Spleen (tissue), 11 donors: ENCODE measurements at regions not wholly inside any gene's neighbourhood (a gene's known extent, or its start where the extent isn't known, plus 50 kb on each side); places are given as distances from the start of the nearest gene placed in this dataset.
"Not testable (repeated sequence)": the region's sequence is repeated elsewhere in the genome, so short reads cannot be mapped to it uniquely, and the experiment has no call there.

Source experiments
- DNase-seq: peaks from one replicate; pipeline ENCODE4 v3.0.0-alpha.2; 2020
- H3K27ac ChIP-seq, 8 donors: fragments of 200-600 bp; sonication (generic) in 7 of 8; 1 replicate in 4 of 8; 2 replicates in 4 of 8; pipeline versions ENCODE4 v1.5.0 to v1.8.0; 2016 to 2021; ENCODE audit warnings: inconsistent platforms in 4 of 8, mild to moderate bottlenecking in 4 of 8, moderate library complexity in 1 of 8
- H3K27me3 ChIP-seq, 7 donors: fragments of 200-600 bp; sonication (generic) in 6 of 7; replicated peaks in 1 of 7; 1 replicate in 4 of 7; 2 replicates in 3 of 7; pipeline versions ENCODE4 v1.5.0 to v1.8.0; 2016 to 2021; ENCODE audit warnings: inconsistent platforms in 3 of 7, mild to moderate bottlenecking in 1 of 7
- H3K36me3 ChIP-seq, 6 donors: fragments of 200-600 bp; sonication (generic) in 5 of 6; 1 replicate in 4 of 6; 2 replicates in 2 of 6; pipeline versions ENCODE4 v1.5.0 to v1.8.0; 2016 to 2021; ENCODE audit warnings: inconsistent platforms in 2 of 6
- H3K4me1 ChIP-seq, 6 donors: fragments of 200-600 bp; sonication (generic) in 5 of 6; 1 replicate in 3 of 6; 2 replicates in 3 of 6; pipeline versions ENCODE4 v1.5.0 to v1.8.0; 2016 to 2021; ENCODE audit warnings: inconsistent platforms in 3 of 6
- H3K4me3 ChIP-seq, 8 donors: fragments of 200-600 bp; sonication (generic) in 7 of 8; 1 replicate in 4 of 8; 2 replicates in 4 of 8; pipeline versions ENCODE4 v1.5.0 to v1.8.0; 2016 to 2021; ENCODE audit warnings: inconsistent platforms in 4 of 8, mild to moderate bottlenecking in 4 of 8, moderate library complexity in 2 of 8
- H3K9me3 ChIP-seq, 8 donors: fragments of 200-600 bp; sonication (generic) in 7 of 8; 1 replicate in 4 of 8; 2 replicates in 4 of 8; pipeline versions ENCODE4 v1.5.0 to v1.8.0; 2016 to 2021; ENCODE audit warnings: inconsistent platforms in 4 of 8
- CTCF ChIP-seq, 11 experiments: fragments of 200-600 bp in 7 of 11; fragments of 450-650 bp in 4 of 11; sonication (generic) in 4 of 11; IDR thresholded peaks in 8 of 11; conservative IDR thresholded peaks in 3 of 11; 1 replicate in 7 of 11; 2 replicates in 4 of 11; pipeline versions ENCODE4 v1.4.0 to v1.8.0; 2016 to 2021; ENCODE audit warnings: antibody characterized with exemption in 11 of 11, inconsistent platforms in 4 of 11, mild to moderate bottlenecking in 1 of 11
- POLR2A ChIP-seq, 3 donors: fragments of 450-650 bp; IDR thresholded peaks; one replicate each; pipeline ENCODE4 v1.5.1; 2017; ENCODE audit warnings: antibody characterized with exemption in 3 of 3, mild to moderate bottlenecking in 1 of 3
- POLR2AphosphoS5 ChIP-seq, 3 donors: sonication (generic); formaldehyde crosslinking; IDR thresholded peaks; one replicate each; pipeline ENCODE4 v1.5.1; 2017; ENCODE audit warnings: antibody characterized with exemption in 3 of 3
- WGBS, 5 donors: extraction: QIAGEN DNeasy Blood & Tissue Kit in 3 of 5; methylation state at CpG; one replicate each; pipeline versions ENCODE4 v1.1.5 to v1.1.7; 2013 to 2018; 5-methylcytosine and 5-hydroxymethylcytosine counted together
- intact Hi-C: fragments of 100-400 bp; cut with DNase I; formaldehyde crosslinking; loops from one replicate; pipeline ENCODE4 v1.15.0; 2023; ENCODE audit warnings: low total_unique reads
- donor health status: healthy with polysubstance abuse.
- donor health status: DM: no; HTN: no; CAD: no; lungs with moderate emphysema.
- donor health status: DM: no; HTN: no; CAD: no.
- donor health status: Bipolar disorder and iron deficiency.
- donor health status: healthy.
- donor health status: DM: no; HTN: no; CAD: no.
- donor health status: DM: yes; HTN: yes; CAD: no.

DNA sequence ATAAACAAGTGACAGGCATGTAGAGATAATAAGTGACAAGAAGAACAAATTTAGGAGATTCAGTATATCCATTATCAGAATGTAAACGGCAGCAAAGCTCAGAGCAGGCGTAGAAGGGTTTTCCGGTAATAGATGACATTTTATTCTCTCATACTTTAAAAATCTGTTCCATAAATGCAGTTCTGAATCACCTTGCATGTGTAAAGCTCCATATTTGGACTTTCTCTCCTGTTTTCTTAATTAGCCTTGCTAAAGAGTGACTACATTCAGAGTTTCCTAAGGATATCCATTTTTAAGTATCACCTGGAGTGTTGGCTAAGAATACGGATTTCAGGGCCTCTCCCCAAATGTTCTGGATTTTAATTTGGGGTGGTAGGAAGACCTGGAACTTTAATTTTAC lies 122.0 kb downstream of the SPP2 start:
- 83 to 90% (median 87%) methylated on average over 4 of the region's 4 CpGs for WGBS, 5 donors
- H3K27ac ChIP-seq: peak overlapping the region in 6 of 8 donors; percentile 9 to 54 (median 32)
- intact Hi-C loops: no loop called here
- H3K4me1 ChIP-seq: peaks cover 0 to 18% (median 0%) of the 10 kb centered on the region in 6 donors
- no peaks in the 10 kb centered on the region for H3K36me3 ChIP-seq
- no peak overlapping the region for H3K4me3 ChIP-seq
- no peaks in the 10 kb centered on the region for H3K27me3 ChIP-seq
- no peaks in the 10 kb centered on the region for H3K9me3 ChIP-seq
- no peak for DNase-seq
- TF ChIP-seq POLR2A (IDR thresholded peaks at IDR 0.05): no peak
- no peak for TF ChIP-seq CTCF (IDR thresholded peaks at IDR 0.05 in 8 of 11, conservative IDR thresholded peaks at IDR 0.05 in 3 of 11)
- TF ChIP-seq POLR2AphosphoS5 (IDR thresholded peaks at IDR 0.05): no peak

DNA sequence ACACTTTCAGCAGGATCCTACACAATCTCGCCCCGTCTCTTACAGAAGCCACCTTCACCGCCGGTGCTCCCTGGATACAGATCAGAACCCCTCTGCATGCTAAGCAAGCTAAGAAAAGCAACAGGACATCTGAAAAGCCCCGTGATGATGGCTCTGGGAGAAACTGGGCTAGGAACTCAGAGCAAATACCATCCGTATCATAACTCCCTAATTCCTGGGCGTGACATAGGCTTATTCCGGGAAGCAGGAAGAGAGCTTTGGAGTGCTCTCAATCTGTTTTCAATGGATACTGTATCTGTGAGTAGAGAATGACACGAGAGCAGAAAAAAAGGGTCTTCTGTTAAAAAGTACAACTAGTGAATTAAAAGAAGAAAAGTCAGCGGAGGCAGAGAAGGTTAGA lies 121.6 kb downstream of the SPP2 start:
- Histone ChIP-seq H3K4me3 (no peak overlapping the region), H3K9me3 (no peaks in the 10 kb centered on the region), H3K27ac (peak overlapping the region in 6 of 8 donors; percentile 9 to 54 (median 32)), H3K4me1 (peaks cover 0 to 18% (median 0%) of the 10 kb centered on the region in 6 donors), H3K27me3 (no peaks in the 10 kb centered on the region), H3K36me3 (no peaks in the 10 kb centered on the region)
- no peak for DNase-seq
- no peak for TF ChIP-seq CTCF (IDR thresholded peaks at IDR 0.05 in 8 of 11, conservative IDR thresholded peaks at IDR 0.05 in 3 of 11)
- no peak for TF ChIP-seq POLR2AphosphoS5 (IDR thresholded peaks at IDR 0.05)
- TF ChIP-seq POLR2A (IDR thresholded peaks at IDR 0.05): no peak
- intact Hi-C loops: no loop called here
- whole genome bisulfite sequencing, 5 donors: 68 to 82% (median 75%) methylated on average over 10 of the region's 10 CpGs

DNA sequence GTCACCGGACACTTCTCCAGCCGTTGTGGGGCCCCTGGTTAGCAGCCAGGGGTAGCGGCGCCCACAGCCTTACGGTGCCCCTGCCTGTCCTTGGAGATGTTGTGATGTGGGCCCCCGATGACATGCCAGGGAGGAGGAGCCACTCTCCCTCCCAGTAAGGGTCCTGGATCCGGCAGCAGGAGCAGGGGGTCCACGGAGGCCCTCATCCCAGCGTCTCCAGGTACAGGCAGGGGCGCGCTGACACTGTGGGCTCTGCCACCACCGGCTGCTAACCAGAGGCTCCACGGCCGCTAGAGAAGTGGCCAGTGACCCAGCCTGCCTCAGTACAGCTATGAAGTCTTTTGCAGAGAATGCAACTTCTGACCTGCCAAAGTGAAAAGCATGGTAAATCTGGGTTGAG lies 121.2 kb downstream of the SPP2 start:
- intact Hi-C loops: no loop called here
- Histone ChIP-seq H3K27me3 (no peaks in the 10 kb centered on the region), H3K4me1 (peaks cover 0 to 18% (median 0%) of the 10 kb centered on the region in 6 donors), H3K4me3 (no peak overlapping the region), H3K27ac (peak overlapping the region in 5 of 8 donors; percentile 7 to 51 (median 26)), H3K36me3 (no peaks in the 10 kb centered on the region), H3K9me3 (no peaks in the 10 kb centered on the region)
- WGBS, 5 donors: 87 to 96% (median 91%) methylated on average over 9 to 14 of the region's 14 CpGs
- no peak for DNase-seq
- TF ChIP-seq POLR2AphosphoS5 (IDR thresholded peaks at IDR 0.05) (no peak), POLR2A (IDR thresholded peaks at IDR 0.05) (no peak), CTCF (IDR thresholded peaks at IDR 0.05 in 8 of 11, conservative IDR thresholded peaks at IDR 0.05 in 3 of 11) (no peak)

- no peaks in the 10 kb centered on the region for H3K27me3 ChIP-seq
- WGBS, 5 donors: 67 to 88% (median 76%) methylated on average over 1 of the region's 1 CpG
- peaks cover 3 to 23% (median 6%) of the 10 kb centered on the region in 6 donors for H3K4me1 ChIP-seq
- no peaks in the 10 kb centered on the region for H3K9me3 ChIP-seq
- intact Hi-C loops: no loop called here
- H3K27ac ChIP-seq: peak overlapping the region in 1 of 8 donors; percentile 30
- DNase-seq: no peak
- no peak for TF ChIP-seq POLR2AphosphoS5 (IDR thresholded peaks at IDR 0.05)
- no peak for TF ChIP-seq POLR2A (IDR thresholded peaks at IDR 0.05)
- TF ChIP-seq CTCF (IDR thresholded peaks at IDR 0.05 in 8 of 11, conservative IDR thresholded peaks at IDR 0.05 in 3 of 11): no peak
- H3K36me3 ChIP-seq: no peaks in the 10 kb centered on the region
- no peak overlapping the region for H3K4me3 ChIP-seq
Observed at GRCh38 chr2:234169674-234170073, 119.2 kb downstream of the SPP2 start.

DNA sequence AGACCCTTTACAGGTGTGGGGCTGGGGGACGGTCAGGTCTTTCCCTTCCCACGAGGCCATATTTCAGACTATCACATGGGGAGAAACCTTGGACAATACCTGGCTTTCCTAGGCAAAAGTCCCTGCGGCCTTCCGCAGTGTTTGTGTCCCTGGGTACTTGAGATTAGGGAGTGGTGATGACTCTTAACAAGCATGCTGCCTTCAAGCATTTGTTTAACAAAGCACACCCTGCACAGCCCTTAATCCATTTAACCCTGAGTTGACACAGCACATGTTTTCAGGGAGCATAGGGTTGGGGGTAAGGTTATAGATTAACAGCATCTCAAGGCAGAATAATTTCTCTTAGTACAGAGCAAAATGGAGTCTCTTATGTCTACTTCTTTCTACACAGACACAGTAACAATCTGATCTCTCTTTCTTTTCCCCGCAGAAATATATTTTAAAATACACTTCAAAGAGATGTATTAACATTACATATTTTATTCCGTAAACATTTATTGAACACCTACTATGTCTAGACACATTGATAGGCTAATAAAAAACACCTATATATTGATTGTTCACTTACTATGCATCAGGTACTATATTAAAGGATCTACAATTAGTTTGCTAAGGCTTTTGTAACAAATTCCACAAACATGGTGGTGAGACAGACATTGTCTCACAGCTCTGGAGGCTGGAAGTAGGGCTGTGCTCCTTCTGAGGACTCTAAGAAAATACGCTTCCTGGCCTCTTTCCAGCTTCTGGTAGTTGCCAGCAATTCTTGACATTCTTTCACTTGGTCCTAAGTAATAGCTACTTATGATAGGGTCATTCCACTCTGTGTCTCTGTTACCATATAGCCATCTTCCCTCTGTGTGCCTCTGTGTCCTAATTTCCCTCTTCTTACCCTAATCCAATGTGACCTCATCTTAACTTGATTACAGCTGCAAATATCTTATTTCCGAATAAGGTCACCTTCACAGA lies 118.4 kb downstream of the SPP2 start:
- WGBS, 5 donors: 58 to 75% (median 68%) methylated on average over 6 to 8 of the region's 8 CpGs
- peak overlapping the region in 1 of 8 donors; percentile 30 for H3K27ac ChIP-seq

More for the DNA sequence above, 118.4 kb downstream of the SPP2 start:
- H3K27me3 ChIP-seq, H3K9me3 ChIP-seq, H3K36me3 ChIP-seq, DNase-seq, intact Hi-C loops, H3K4me3 ChIP-seq: not testable (repeated sequence)
- peaks cover 6 to 31% (median 14%) of the 10 kb centered on the region in 6 donors for H3K4me1 ChIP-seq
